Right renal pelvis (tissue), 4 donors: ENCODE measurements at regions not wholly inside any gene's neighbourhood (a gene's known extent, or its start where the extent isn't known, plus 50 kb on each side); places are given as distances from the start of the nearest gene placed in this dataset.
"Not testable (repeated sequence)": the region's sequence is repeated elsewhere in the genome, so short reads cannot be mapped to it uniquely, and the experiment has no call there.

Experiments
- DNase-seq, 4 donors: peaks; one replicate each; pipeline ENCODE4 v3.0.0-alpha.2; 2013; ENCODE audit warnings: low read depth in 4 of 4, low spot score in 3 of 4, missing footprints in 1 of 4

- DNase-seq: peak in 1 of 4 donors; percentile 14
Observed at GRCh38 chr1:213622365-213623063, 365.3 kb upstream of the PROX1 start.

GRCh38 chr1:213623064-213623581 is 364.6 kb upstream of the PROX1 start:
- no peak for DNase-seq

DNA sequence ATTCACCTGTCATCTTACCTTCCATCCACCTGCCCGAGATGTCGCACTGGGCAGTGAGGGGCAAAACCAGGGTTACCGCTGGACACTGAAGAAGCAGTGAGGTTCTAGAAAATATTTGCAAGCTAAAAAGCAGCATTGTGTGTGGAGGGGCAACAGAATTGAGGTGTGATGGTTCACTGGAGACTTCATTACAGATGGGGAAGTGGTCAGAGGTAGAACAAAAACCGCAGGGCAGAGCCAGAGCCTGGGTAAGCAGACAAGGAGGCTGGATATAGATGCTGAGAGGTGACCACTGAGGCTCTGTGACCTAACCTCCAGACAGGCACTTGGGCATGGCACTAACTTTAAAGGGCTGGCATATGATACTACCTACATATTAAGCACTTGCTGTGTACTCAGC is 363.9 kb upstream of the PROX1 start:
- no peak for DNase-seq

DNA sequence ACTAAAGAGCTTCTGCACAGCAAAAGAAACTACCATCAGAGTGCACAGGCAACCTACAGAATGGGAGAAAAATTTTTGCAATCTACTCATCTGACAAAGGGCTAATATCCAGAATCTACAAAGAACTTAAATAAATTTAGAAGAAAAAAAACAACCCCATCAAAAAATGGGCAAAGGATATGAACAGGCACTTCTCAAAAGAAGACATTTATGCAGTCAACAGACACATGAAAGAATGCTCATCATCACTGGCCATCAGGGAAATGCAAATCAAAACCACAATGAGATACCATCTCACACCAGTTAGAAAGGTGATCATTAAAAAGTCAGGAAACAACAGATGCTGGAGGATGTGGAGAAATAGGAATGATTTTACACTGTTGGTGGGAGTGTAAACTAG is 351.0 kb upstream of the PROX1 start:
- DNase-seq: not testable (repeated sequence)

DNA sequence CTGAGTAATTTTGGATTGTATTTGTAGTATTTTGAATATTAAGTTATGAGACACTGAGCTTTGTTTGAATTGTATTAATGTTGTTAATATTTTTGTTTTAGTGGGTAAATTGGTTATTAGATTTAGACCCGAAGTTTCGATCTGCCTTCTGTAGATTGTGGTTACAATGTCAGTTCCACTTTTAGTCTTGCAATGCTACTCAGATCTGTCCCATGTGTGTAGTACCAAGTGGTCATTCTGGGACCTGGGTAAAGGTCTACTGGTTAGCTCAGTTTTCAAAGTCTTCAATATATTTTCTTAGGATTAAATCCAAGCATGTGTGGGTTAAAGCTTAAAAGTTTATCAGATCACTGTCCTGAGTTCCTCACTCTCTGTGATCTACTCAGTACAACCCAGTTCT is 346.5 kb upstream of the PROX1 start:
- no peak for DNase-seq

DNA sequence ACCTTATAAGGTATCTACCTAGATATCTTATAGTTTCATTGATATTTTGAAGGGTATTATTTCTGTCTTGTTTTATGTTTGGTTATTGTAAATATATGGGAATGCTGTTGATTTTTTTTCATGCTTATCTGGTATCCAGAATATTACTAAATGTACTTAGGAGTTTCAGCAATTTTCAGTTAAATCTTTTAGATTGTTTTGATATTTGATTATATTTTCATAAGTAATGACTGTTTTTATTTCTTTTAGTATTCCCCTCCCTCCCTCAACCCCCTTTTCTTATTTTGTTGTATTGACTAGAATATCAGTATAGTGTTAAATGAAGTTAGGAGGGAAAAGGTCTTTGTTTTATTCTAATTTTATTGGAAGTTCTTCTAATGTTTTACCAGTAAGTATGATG is 344.4 kb upstream of the PROX1 start:
- DNase-seq: no peak

DNA sequence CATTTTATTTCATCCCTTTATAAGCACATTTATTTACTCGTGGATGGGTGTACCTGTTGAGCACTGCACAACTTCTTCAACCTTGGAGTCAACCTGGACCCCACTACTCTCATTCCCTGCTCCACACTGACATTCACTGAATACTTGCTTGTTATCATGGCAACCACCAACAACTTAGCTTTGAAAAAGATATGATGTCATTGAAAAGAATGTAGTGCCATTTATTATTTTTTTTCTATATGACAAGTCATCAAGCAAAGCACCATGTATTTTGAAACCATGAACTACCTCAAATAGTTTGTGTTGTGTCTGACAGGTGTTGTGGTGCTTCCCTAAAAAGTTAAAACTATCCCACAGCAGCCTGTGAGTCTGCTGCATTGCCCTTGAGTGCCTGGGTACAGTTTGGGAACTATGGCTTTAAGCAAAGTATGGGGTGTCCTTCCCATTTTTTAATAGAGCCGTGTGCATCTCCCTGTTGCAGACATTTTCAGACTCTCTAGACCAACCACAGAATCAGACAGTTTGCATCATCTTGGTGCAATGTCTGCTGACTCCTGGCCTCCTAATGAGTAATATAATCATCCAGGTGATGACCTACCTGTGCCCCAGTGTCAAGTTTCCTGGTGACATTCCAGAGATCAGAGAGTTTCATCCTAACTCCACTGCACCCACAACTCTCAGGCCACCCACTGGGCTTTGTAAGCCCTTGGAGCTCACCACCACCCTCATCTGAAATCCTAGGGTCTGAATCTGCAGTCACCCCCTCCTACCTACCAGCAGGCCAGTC is 339.7 kb upstream of the PROX1 start:
- DNase-seq: no peak

GRCh38 chr1:213649373-213649772 is 338.4 kb upstream of the PROX1 start:
- DNase-seq: no peak

DNA sequence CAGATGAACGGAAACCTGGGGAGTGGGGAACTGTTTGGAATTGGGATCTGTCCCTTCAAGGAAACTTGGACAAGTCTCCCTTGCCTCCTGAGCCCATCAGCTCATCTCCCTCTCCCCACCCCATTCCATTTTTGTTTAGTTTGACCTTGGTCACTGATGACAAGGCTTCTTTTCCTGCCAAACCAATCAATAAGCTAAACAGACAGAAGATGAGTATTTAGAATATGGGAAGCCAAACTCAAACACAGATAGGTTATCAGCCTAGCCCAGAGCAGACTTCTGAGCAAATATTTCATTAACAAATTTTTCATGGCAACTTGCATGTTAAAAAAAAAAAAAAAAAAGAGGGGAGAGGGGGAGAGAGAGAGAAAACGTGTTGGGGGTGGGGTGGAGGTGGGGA is 337.2 kb upstream of the PROX1 start:
- DNase-seq: no peak

DNA sequence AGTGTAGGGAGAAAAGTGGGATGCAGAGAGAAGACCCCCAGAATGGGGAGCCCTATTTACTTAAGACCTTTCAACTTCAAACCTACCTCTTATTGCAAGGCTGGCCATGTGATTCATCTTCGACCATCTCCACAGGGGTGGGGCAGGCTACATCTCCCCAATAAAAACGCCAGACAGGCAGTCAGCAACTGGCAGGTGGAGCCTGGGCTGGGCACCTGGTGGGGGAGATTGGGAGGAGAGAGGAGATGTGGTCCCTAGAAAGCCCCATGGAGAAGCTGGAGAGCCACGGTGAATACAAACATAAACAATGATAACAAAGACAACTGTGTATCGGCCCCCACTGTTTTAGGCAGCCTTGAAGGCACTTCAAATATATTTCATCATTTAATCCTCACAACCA is 336.7 kb upstream of the PROX1 start:
- no peak for DNase-seq

DNA sequence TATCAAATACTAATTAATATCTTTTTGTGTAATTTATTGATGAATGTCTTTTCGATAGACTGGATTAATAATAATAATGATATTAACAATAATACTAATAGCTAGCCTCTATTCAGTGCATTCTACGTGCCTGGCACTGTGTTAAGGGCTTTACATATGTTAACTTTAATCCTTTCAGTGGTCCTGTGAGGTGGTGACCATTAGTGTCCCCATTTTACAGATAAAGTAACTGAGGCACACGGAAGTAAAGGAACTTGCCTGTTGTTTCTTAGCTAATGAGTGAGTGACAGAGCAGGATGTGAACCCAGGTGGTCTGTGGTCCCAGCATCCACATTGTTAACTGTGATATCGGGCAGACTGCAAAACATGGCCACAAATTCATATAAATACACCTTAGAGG is 335.7 kb upstream of the PROX1 start:
- DNase-seq: no peak

- DNase-seq: no peak
Observed at GRCh38 chr1:213656039-213656438, 331.7 kb upstream of the PROX1 start.

DNA sequence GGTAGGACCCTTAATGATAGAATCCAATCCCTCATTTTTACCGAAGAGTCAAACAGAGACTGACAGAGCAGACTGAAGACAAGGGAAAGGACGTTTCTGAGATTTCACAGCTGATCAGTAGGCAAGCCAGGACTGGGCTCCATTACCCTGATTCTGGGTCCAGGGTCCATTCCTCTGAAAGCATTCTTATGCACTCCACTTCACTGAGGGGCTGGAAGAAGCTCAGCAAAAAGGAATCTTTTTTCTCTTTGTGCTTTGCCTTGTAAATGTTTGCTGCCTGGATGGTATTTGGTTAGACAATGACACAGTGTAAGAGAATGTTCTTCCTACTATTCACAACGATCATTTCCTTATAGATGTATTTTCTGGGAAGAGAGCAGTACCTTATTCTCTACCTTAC is 331.3 kb upstream of the PROX1 start:
- DNase-seq: no peak

DNA sequence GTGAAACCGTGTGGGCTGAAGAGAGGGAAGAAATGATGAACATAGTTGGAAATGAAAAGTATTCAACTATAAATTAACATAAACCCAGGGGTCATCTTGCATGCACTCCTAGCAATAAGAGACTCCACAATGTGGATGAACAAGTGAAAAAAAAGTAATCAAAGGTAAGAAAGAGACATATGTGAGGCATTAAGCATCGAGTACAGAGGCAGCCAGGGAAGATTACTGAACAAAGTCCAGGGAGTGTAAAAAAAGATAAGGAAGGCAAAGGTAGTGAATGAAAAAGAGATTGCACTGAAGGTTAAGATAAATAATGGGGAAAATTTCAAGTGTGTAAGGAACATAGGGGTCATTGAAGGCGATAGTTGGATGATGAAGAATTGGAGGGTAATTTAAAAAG is 330.8 kb upstream of the PROX1 start:
- no peak for DNase-seq

DNA sequence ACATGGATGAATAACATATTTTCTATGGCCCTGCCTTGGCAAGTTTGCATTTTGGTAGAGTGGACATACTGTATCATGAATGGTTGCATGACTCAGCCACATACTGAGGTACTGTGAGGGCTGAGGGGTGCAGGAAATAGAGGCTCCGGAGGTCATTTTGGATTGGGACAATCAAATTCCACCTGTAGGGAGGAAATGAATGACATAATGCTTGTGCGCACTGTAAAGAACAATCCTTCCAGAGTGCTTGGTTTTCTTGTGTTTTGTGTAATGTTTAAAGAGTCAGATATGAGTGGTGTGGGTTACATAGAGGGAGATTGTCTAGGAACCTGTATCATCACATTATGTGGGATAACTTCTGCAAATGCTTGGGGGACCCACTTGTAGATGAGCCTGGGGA is 329.9 kb upstream of the PROX1 start:
- no peak for DNase-seq

DNA sequence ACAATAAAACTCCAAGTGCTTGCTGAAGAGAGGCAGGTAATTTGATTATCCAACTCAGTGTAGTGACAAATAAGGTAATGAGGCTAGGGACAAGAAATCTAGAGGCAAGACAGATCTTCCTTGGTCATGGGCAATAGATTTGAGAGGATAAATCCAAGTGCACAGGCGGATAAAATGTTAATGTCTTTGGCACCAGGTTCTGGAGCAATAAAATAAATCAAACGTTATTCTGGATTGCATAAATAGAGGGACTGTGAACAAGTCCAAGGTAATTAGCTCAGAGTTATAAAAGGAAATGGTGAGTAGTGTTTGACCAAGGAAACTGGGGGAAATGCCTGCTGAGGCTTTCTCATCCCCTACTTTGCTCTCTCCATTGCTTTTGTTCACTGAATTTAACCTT is 329.3 kb upstream of the PROX1 start:
- DNase-seq: no peak

GRCh38 chr1:213659580-213660547 is 327.9 kb upstream of the PROX1 start:
- no peak for DNase-seq

DNA sequence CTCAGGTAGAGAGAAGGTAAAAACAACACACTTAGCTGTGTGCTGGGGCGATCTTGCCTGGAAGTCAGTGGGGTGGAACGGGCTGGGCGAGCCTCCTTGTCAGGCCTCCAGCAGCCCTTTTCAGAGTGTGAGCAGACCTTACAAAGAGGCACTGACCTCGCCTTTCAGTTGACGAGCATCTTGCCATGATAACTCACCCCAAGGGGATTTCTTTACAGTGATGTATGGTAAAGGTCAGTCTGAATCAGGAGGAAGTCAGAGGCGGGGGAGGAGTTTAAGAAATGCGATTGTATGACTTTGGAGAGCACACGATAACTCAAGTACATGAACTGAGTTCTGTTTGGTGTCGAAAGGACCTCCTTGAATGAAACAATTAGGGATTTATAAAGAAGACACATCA is 326.5 kb upstream of the PROX1 start:
- no peak for DNase-seq

DNA sequence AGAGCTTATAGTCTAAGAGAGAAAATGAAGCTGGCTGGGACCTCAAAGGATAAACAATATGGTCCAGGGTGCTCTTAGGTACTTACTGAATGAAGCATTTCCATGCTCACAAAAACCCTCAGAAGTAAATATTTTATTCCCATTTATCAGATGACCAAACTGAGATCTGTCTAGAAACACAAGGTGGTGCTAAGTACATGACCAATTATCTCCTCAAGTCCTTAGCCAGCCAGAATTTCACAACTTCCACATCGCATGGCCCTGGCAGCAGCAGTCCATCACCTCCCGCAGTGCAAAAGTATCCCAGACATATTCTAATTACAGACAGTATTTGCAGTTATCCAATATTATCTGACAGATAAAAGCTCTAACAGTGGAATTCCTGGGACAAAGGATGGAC is 321.7 kb upstream of the PROX1 start:
- no peak for DNase-seq

GRCh38 chr1:213666922-213667321 is 320.9 kb upstream of the PROX1 start:
- no peak for DNase-seq

DNA sequence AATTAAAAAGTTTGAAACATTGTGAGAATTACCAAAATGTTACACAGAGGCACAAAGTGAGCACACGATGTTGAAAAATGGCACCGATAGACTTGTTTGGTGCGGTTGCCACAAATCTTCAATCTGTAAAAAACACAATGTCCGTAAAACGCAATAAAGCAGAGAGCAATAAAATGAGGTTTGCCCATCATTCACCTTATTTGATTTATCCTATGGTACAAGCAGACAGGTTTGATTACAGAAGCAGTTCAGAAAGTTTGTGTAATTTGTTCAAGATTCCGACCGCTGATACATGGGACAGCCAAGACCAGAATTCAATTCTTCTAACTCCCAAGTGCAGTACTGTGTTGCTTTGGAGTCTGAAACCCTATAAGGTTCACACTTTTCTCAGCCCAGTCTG is 318.3 kb upstream of the PROX1 start:
- no peak for DNase-seq
